HepG2 (cell line): ENCODE measurements at regions not wholly inside any gene's neighbourhood (a gene's known extent, or its start where the extent isn't known, plus 50 kb on each side); places are given as distances from the start of the nearest gene placed in this dataset.

ENCODE experiments used
- ATAC-seq: fragments of 200-7000 bp; cut with Tn5 transposase; 3 replicates; pipeline ENCODE4 v1.9.1; 2020; ENCODE audit warnings: mild to moderate bottlenecking, moderate library complexity
- BruUV-seq: library from RNA; stranded (reverse); fragments of 400-500 nt; replicated peaks from 2 replicates; lab custom pipeline; 2021; lab: Mats Ljungman, UMichigan
- CTCF ChIA-PET: fragments of 300-600 bp; formaldehyde crosslinking; extraction: SDS; loops from one replicate; lab custom pipeline; 2021; ENCODE audit warnings: low total read pairs, inconsistent platforms, low intra/inter-chr PET ratio; lab: Yijun Ruan, JAX
- POLR2A ChIA-PET: fragments of 350-600 bp; sonication (Branson Sonifier 250); formaldehyde crosslinking; loops from one replicate; lab custom pipeline; 2020; ENCODE audit warnings: antibody characterized with exemption, inconsistent platforms; lab: Yijun Ruan, JAX
- DNase-seq: peaks from one replicate; pipeline ENCODE4 v3.0.0-alpha.2; 2015; ENCODE audit warnings: low spot score
- FAIRE-seq: peaks from 3 replicates; lab custom pipeline; 2011; peaks lifted over from hg19 to GRCh38; lab: Jason Lieb, UNC
- H2AFZ ChIP-seq: one replicate; pipeline ENCODE4 v1.6.1; 2011; ENCODE audit warnings: low read length, inconsistent platforms
- H3K27ac ChIP-seq: fragments of 300-600 bp; 3 replicates; pipeline ENCODE4 v1.8.0; 2011; ENCODE audit warnings: mixed run types, mild to moderate bottlenecking, mixed read lengths, low read length, inconsistent platforms; ENCODE audit not compliant: insufficient read depth; ENCODE audit errors: extremely low read length
- H3K27me3 ChIP-seq, 2 experiments: fragments of 200-600 bp in 1 of 2; 2 replicates in 1 of 2; 3 replicates in 1 of 2; pipeline versions ENCODE4 v1.6.0 to v1.8.0; 2011; ENCODE audit warnings: low read length in 2 of 2, mild to moderate bottlenecking in 2 of 2, moderate library complexity in 2 of 2, inconsistent platforms in 1 of 2; ENCODE audit not compliant: insufficient read depth in 2 of 2, control insufficient read depth in 1 of 2
- H3K36me3 ChIP-seq, 2 experiments: fragments of 200-600 bp in 1 of 2; replicated peaks in 1 of 2; 2 replicates in 1 of 2; 3 replicates in 1 of 2; pipeline versions ENCODE4 v1.5.1 to v1.8.0; 2011; ENCODE audit warnings: low read length in 2 of 2, inconsistent platforms in 1 of 2; ENCODE audit not compliant: insufficient read depth in 2 of 2, control insufficient read depth in 1 of 2
- H3K4me1 ChIP-seq: 2 replicates; pipeline ENCODE4 v1.5.1; 2012; ENCODE audit warnings: low read length, inconsistent platforms; ENCODE audit not compliant: insufficient read depth
- H3K4me2 ChIP-seq: 2 replicates; pipeline ENCODE4 v1.6.0; 2011; ENCODE audit warnings: low read depth, low read length, inconsistent platforms
- H3K4me3 ChIP-seq, 3 experiments: fragments of 200-600 bp in 1 of 3; sonication (generic), shearing (Covaris generic) in 1 of 3; replicated peaks in 1 of 3; 2 replicates each; pipeline ENCODE4 v1.5.1; 2011 to 2016; ENCODE audit warnings: low read length in 3 of 3, inconsistent platforms in 2 of 3, low read depth in 2 of 3, mild to moderate bottlenecking in 2 of 3, control low read depth in 1 of 3, mixed read lengths in 1 of 3; ENCODE audit not compliant: insufficient read depth in 1 of 3
- H3K79me2 ChIP-seq: one replicate; pipeline ENCODE4 v1.6.1; 2011; ENCODE audit warnings: low read length, inconsistent platforms; ENCODE audit not compliant: insufficient read depth
- H3K9ac ChIP-seq: 2 replicates; pipeline ENCODE4 v1.6.0; 2011; ENCODE audit warnings: mild to moderate bottlenecking, low read depth, low read length, inconsistent platforms; ENCODE audit not compliant: insufficient read depth
- H3K9me3 ChIP-seq: 2 replicates; pipeline ENCODE4 v1.5.1; 2012; ENCODE audit warnings: mild to moderate bottlenecking, low read length
- H4K20me1 ChIP-seq: 2 replicates; pipeline ENCODE4 v1.6.0; 2011; ENCODE audit warnings: inconsistent platforms, mild to moderate bottlenecking, low read length, moderate library complexity; ENCODE audit not compliant: insufficient read depth
- E2F5 ChIP-seq: sonication (generic); formaldehyde crosslinking; conservative IDR thresholded peaks from 2 replicates; pipeline ENCODE4 v1.4.0; 2020; ENCODE audit warnings: missing genetic modification reagents
- HNRNPK ChIP-seq: fragments of 200-400 bp; formaldehyde crosslinking; IDR thresholded peaks from 2 replicates; pipeline ENCODE4 v1.6.1; 2018; ENCODE audit warnings: low read length, low read depth, moderate library complexity, mild to moderate bottlenecking; ENCODE audit not compliant: poor library complexity, severe bottlenecking
- PAWR ChIP-seq: sonication (generic); formaldehyde crosslinking; IDR thresholded peaks from 2 replicates; pipeline ENCODE4 v1.4.0; 2020; ENCODE audit warnings: missing genetic modification reagents, mild to moderate bottlenecking, borderline replicate concordance
- SRF ChIP-seq: IDR thresholded peaks from 2 replicates; pipeline ENCODE4 v1.6.1; 2011; ENCODE audit warnings: mild to moderate bottlenecking, low read depth, low read length, moderate library complexity
- SRSF9 ChIP-seq: fragments of 200-400 bp; formaldehyde crosslinking; IDR thresholded peaks from 2 replicates; pipeline ENCODE4 v1.6.1; 2018; ENCODE audit warnings: borderline replicate concordance, mild to moderate bottlenecking, low read depth, low read length; ENCODE audit not compliant: insufficient read depth, poor library complexity, severe bottlenecking
- U2AF2 ChIP-seq: fragments of 200-400 bp; formaldehyde crosslinking; IDR thresholded peaks from 2 replicates; pipeline ENCODE4 v1.6.1; 2017; ENCODE audit warnings: low read depth, mild to moderate bottlenecking, low read length
- ZMAT5 ChIP-seq: sonication (generic); formaldehyde crosslinking; IDR thresholded peaks from 2 replicates; pipeline ENCODE4 v1.5.0; 2020; ENCODE audit warnings: mild to moderate bottlenecking, low read depth, missing genetic modification reagents, borderline replicate concordance
- ZNF205 ChIP-seq: IDR thresholded peaks from 2 replicates; pipeline ENCODE4 v1.6.1; 2018; ENCODE audit warnings: missing biosample characterization, missing genetic modification reagents
- ZNF451 ChIP-seq: sonication (generic); formaldehyde crosslinking; IDR thresholded peaks from 2 replicates; pipeline ENCODE4 v1.5.0; 2020; ENCODE audit warnings: mild to moderate bottlenecking, missing genetic modification reagents
- ZNF788 ChIP-seq: sonication (generic); formaldehyde crosslinking; IDR thresholded peaks from 2 replicates; pipeline ENCODE4 v1.5.0; 2020; ENCODE audit warnings: mild to moderate bottlenecking, missing genetic modification reagents, borderline replicate concordance
- WGBS: methylation state at CpG from one replicate; pipeline ENCODE4 v1.1.6; 2017; ENCODE audit warnings: low lambda C conversion rate; 5-methylcytosine and 5-hydroxymethylcytosine counted together
- in situ Hi-C: cut with HindIII; loops from 2 replicates; pipeline ENCODE4 v1.10.0; 2017; ENCODE audit warnings: low pct_unique_long_range_greater_than_20kb; ENCODE audit not compliant: extremely low pct_ligation_motif_present
- intact Hi-C: fragments of 100-400 bp; cut with micrococcal nuclease; formaldehyde crosslinking; loops from one replicate; pipeline ENCODE4 v1.10.0; 2022; ENCODE audit not compliant: unreplicated experiment

- Histone ChIP-seq H3K9ac (no peak overlapping the region), H3K4me3 (no peak overlapping the region), H3K79me2 (no peaks in the 10 kb centered on the region), H3K36me3 (no peaks in the 10 kb centered on the region), H3K4me1 (no peaks in the 10 kb centered on the region), H2AFZ (no peak overlapping the region), H3K27ac (no peak overlapping the region), H3K27me3 (no peaks in the 10 kb centered on the region), H3K9me3 (no peaks in the 10 kb centered on the region), H4K20me1 (no peaks in the 10 kb centered on the region), H3K4me2 (no peak overlapping the region)
- DNase-seq (no peak), FAIRE-seq (no peak), ATAC-seq (no peak)
- WGBS: 23% methylated on average over 2 of the region's 2 CpGs
- intact Hi-C loops: no loop called here
- no TSS peak for BruUV-seq
- ChIA-PET POLR2A (no interaction called here), CTCF (no interaction called here)
- TF ChIP-seq E2F5 (CRISPR knock-in tag): no peak
- peak; percentile 84 for TF ChIP-seq HNRNPK
- 0 out of 2 replicates have a peak, but pooled peaks have one; percentile 65 for TF ChIP-seq U2AF2
- TF ChIP-seq SRSF9: peak; percentile 39
- TF ChIP-seq ZNF205 (CRISPR knock-in tag): no peak
- TF ChIP-seq ZMAT5: no peak
- in situ Hi-C loops: no loop called here
Observed at GRCh38 chr9:119609277-119609971, 240.2 kb upstream of the BRINP1 start.

- Histone ChIP-seq H2AFZ (no peak overlapping the region), H3K27ac (no peak overlapping the region), H3K9ac (no peak overlapping the region), H4K20me1 (no peaks in the 10 kb centered on the region), H3K4me3 (no peak overlapping the region), H3K36me3 (no peaks in the 10 kb centered on the region), H3K79me2 (no peaks in the 10 kb centered on the region), H3K27me3 (no peaks in the 10 kb centered on the region), H3K4me2 (no peak overlapping the region), H3K4me1 (no peaks in the 10 kb centered on the region), H3K9me3 (no peaks in the 10 kb centered on the region)
- ChIA-PET POLR2A (no interaction called here), CTCF (no interaction called here)
- DNase-seq (no peak), FAIRE-seq (no peak), ATAC-seq (no peak)
- no TSS peak for BruUV-seq
- TF ChIP-seq ZNF788 (CRISPR knock-in tag): no peak
- no peak for TF ChIP-seq PAWR (CRISPR knock-in tag)
- no peak for TF ChIP-seq SRF
- TF ChIP-seq ZNF451 (CRISPR knock-in tag): no peak
- in situ Hi-C loops: no loop called here
- intact Hi-C loops: no loop called here
Observed at GRCh38 chr9:119601632-119602031, 232.4 kb upstream of the BRINP1 start.
